ENCODE measurements at regions not wholly inside any gene's neighbourhood (a gene's known extent, or its start where the extent isn't known, plus 50 kb on each side); places are given as distances from the start of the nearest gene placed in this dataset.

GRCh38 chr5:171689853-171690417, 95.7 kb upstream of the SMIM23 start:
- no peaks in the 10 kb centered on the region for H3K4me1 ChIP-seq (ENCODE audit: control insufficient read depth, insufficient read depth, low read length)
- Mint-ChIP-seq H3K4me3 (no peak overlapping the region), H3K9me3 (no peaks in the 10 kb centered on the region), H3K36me3 (no peaks in the 10 kb centered on the region), H3K27ac (no peak overlapping the region), H3K27me3 (ENCODE audit: low read depth in 2 of 2) (no peaks in the 10 kb centered on the region), H3K4me1 (no peaks in the 10 kb centered on the region)
- no peak overlapping the region for H3K27ac ChIP-seq (ENCODE audit: low read length)
- no peaks in the 10 kb centered on the region for H3K27me3 ChIP-seq (ENCODE audit: control insufficient read depth, insufficient read depth, low read length)
- H3K4me3 ChIP-seq (ENCODE audit: low read length): no peak overlapping the region
- ATAC-seq: no peak
- no peaks in the 10 kb centered on the region for H3K36me3 ChIP-seq (ENCODE audit: control insufficient read depth, insufficient read depth, low read length)
- TF ChIP-seq CTCF (IDR thresholded peaks at IDR 0.05): no peak
- H3K9me3 ChIP-seq (ENCODE audit: control insufficient read depth, insufficient read depth, low read length): no peaks in the 10 kb centered on the region
- no peak for DNase-seq
- intact Hi-C loops (cut with micrococcal nuclease): no loop called here

- Mint-ChIP-seq H3K27me3 (ENCODE audit: low read depth in 2 of 2) (no peaks in the 10 kb centered on the region), H3K27ac (no peak overlapping the region), H3K36me3 (no peaks in the 10 kb centered on the region), H3K4me1 (no peaks in the 10 kb centered on the region), H3K9me3 (no peaks in the 10 kb centered on the region), H3K4me3 (no peak overlapping the region)
- Histone ChIP-seq H3K9me3 (ENCODE audit: control insufficient read depth, insufficient read depth, low read length) (no peaks in the 10 kb centered on the region), H3K36me3 (ENCODE audit: control insufficient read depth, insufficient read depth, low read length) (no peaks in the 10 kb centered on the region), H3K4me3 (ENCODE audit: low read length) (no peak overlapping the region), H3K27me3 (ENCODE audit: control insufficient read depth, insufficient read depth, low read length) (no peaks in the 10 kb centered on the region), H3K27ac (ENCODE audit: low read length) (no peak overlapping the region), H3K4me1 (ENCODE audit: control insufficient read depth, insufficient read depth, low read length) (no peaks in the 10 kb centered on the region)
- whole genome bisulfite sequencing (ENCODE audit: insufficient coverage): 79% methylated on average over 3 of the region's 3 CpGs
- TF ChIP-seq CTCF (IDR thresholded peaks at IDR 0.05): no peak
- intact Hi-C loops (cut with micrococcal nuclease): no loop called here
- ATAC-seq (no peak), DNase-seq (no peak)
Observed at GRCh38 chr5:171692107-171692506, 93.5 kb upstream of the SMIM23 start.

DNA sequence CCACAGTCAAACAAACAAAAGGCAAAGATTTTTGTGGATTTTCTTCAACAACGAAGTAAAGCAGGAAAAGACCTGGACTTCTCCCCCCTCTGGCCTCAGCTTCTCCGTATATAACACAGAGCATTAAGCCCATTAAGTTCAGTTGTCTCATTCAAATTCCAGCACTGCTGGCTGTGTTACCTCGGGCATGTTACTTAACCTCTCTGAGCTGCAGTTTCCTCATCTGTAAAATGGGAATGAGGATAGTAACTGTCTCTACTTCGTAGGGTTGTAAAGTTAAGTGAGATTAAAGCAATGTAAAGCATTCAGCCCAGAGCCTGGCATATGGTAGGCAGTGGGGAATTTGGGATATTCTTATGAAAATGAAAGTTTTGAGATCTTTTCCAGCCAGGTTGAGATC, 92.7 kb upstream of the SMIM23 start:
- Mint-ChIP-seq H3K4me3 (no peak overlapping the region), H3K4me1 (no peaks in the 10 kb centered on the region), H3K36me3 (no peaks in the 10 kb centered on the region), H3K27ac (no peak overlapping the region), H3K9me3 (no peaks in the 10 kb centered on the region), H3K27me3 (ENCODE audit: low read depth in 2 of 2) (no peaks in the 10 kb centered on the region)
- no peak for TF ChIP-seq CTCF (IDR thresholded peaks at IDR 0.05)
- no peaks in the 10 kb centered on the region for H3K27me3 ChIP-seq (ENCODE audit: control insufficient read depth, insufficient read depth, low read length)
- DNase-seq (no peak), ATAC-seq (no peak)
- no peak overlapping the region for H3K4me3 ChIP-seq (ENCODE audit: low read length)
- no peak overlapping the region for H3K27ac ChIP-seq (ENCODE audit: low read length)
- no peaks in the 10 kb centered on the region for H3K4me1 ChIP-seq (ENCODE audit: control insufficient read depth, insufficient read depth, low read length)
- H3K9me3 ChIP-seq (ENCODE audit: control insufficient read depth, insufficient read depth, low read length): no peaks in the 10 kb centered on the region
- H3K36me3 ChIP-seq (ENCODE audit: control insufficient read depth, insufficient read depth, low read length): no peaks in the 10 kb centered on the region
- intact Hi-C loops (cut with micrococcal nuclease): no loop called here
- 85% methylated on average over 4 of the region's 4 CpGs for WGBS (ENCODE audit: insufficient coverage)

DNA sequence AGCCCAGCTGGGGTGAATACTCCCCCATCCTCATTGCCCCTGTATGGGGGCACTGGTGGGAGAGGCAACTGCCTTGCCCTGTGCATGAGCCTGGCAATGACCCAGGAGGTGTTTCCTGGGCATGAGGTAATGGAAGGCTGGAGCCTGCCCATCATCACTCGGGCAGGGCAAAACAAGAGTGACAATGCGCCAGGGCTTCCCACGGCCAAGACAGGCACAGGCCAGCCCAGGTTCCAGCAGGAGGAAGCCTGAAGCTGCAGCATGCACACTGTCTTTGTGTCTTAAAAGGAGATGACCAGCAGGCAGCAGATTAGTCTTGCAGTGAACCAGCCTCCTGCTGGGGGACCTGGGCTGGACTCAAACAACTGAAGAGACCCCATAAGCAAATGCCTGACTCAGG, 92.2 kb upstream of the SMIM23 start:
- Mint-ChIP-seq H3K36me3 (no peaks in the 10 kb centered on the region), H3K9me3 (no peaks in the 10 kb centered on the region), H3K27ac (no peak overlapping the region), H3K27me3 (ENCODE audit: low read depth in 2 of 2) (no peaks in the 10 kb centered on the region), H3K4me1 (no peaks in the 10 kb centered on the region), H3K4me3 (no peak overlapping the region)
- Histone ChIP-seq H3K4me1 (ENCODE audit: control insufficient read depth, insufficient read depth, low read length) (no peaks in the 10 kb centered on the region), H3K4me3 (ENCODE audit: low read length) (no peak overlapping the region), H3K27me3 (ENCODE audit: control insufficient read depth, insufficient read depth, low read length) (no peaks in the 10 kb centered on the region), H3K27ac (ENCODE audit: low read length) (no peak overlapping the region), H3K9me3 (ENCODE audit: control insufficient read depth, insufficient read depth, low read length) (no peaks in the 10 kb centered on the region), H3K36me3 (ENCODE audit: control insufficient read depth, insufficient read depth, low read length) (no peaks in the 10 kb centered on the region)
- TF ChIP-seq CTCF (IDR thresholded peaks at IDR 0.05): no peak
- ATAC-seq (no peak), DNase-seq (no peak)
- WGBS (ENCODE audit: insufficient coverage): 86% methylated on average over 3 of the region's 3 CpGs
- intact Hi-C loops (cut with micrococcal nuclease): no loop called here
